Neural progenitor cell (in vitro differentiated cells): ENCODE measurements at regions not wholly inside any gene's neighbourhood (a gene's known extent, or its start where the extent isn't known, plus 50 kb on each side); places are given as distances from the start of the nearest gene placed in this dataset.

ENCODE experiments used
- EZH2 ChIP-seq: fragments of 200-600 bp; sonication (generic); IDR thresholded peaks from 2 replicates; pipeline ENCODE4 v1.6.1; 2017; ENCODE audit warnings: antibody characterized with exemption, mild to moderate bottlenecking, moderate library complexity
- EZH2phosphoT487 ChIP-seq: fragments of 200-600 bp; sonication (generic); IDR thresholded peaks from 2 replicates; pipeline ENCODE4 v1.6.1; 2017; ENCODE audit warnings: antibody characterized with exemption
- TF ChIP-seq, protein P1 (sequence below): fragments of 200-600 bp; sonication (generic); IDR thresholded peaks from 2 replicates; pipeline ENCODE4 v1.5.1; 2017; ENCODE audit warnings: antibody characterized with exemption, mild to moderate bottlenecking

DNA sequence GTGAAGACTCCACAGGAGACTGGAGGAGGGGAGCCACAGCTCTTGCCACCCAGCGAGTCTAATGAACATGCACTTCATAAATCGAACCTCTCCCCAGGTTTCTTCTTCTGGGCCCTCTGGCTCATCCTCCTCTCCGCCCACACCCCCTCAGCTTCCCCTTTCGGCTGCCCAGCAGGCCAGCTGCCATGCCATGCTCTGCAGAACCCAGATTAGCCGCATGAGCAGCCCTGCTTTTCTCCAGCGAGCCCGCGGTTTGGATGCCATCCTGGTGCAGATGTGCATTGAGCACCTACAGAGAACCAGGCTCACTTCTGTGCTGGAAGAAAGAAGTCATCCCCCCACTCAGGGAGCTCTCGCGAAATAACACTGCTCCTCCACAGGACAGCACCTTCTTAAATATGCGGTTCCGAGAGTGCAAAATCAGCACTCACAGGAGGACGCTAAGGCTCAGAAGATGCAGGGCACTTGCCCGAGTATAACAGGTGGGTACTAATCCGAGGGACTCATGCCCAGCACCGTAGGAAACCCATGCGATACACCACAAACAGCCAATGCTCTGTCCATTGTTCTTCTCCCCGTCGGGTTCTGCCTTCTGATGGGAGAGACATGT is 143.0 kb upstream of the THBS2 start:
- TF ChIP-seq, protein P1, sequence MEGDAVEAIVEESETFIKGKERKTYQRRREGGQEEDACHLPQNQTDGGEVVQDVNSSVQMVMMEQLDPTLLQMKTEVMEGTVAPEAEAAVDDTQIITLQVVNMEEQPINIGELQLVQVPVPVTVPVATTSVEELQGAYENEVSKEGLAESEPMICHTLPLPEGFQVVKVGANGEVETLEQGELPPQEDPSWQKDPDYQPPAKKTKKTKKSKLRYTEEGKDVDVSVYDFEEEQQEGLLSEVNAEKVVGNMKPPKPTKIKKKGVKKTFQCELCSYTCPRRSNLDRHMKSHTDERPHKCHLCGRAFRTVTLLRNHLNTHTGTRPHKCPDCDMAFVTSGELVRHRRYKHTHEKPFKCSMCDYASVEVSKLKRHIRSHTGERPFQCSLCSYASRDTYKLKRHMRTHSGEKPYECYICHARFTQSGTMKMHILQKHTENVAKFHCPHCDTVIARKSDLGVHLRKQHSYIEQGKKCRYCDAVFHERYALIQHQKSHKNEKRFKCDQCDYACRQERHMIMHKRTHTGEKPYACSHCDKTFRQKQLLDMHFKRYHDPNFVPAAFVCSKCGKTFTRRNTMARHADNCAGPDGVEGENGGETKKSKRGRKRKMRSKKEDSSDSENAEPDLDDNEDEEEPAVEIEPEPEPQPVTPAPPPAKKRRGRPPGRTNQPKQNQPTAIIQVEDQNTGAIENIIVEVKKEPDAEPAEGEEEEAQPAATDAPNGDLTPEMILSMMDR, result no peak
- TF ChIP-seq EZH2 (no peak), EZH2phosphoT487 (no peak)
